ENCODE measurements at regions not wholly inside any gene's neighbourhood (a gene's known extent, or its start where the extent isn't known, plus 50 kb on each side); places are given as distances from the start of the nearest gene placed in this dataset.

- no peak for TF ChIP-seq NR2C2 (IDR thresholded peaks at IDR 0.05; ENCODE audit: borderline replicate concordance, control insufficient read depth, insufficient read length, low read depth)
- TF ChIP-seq, protein P1, sequence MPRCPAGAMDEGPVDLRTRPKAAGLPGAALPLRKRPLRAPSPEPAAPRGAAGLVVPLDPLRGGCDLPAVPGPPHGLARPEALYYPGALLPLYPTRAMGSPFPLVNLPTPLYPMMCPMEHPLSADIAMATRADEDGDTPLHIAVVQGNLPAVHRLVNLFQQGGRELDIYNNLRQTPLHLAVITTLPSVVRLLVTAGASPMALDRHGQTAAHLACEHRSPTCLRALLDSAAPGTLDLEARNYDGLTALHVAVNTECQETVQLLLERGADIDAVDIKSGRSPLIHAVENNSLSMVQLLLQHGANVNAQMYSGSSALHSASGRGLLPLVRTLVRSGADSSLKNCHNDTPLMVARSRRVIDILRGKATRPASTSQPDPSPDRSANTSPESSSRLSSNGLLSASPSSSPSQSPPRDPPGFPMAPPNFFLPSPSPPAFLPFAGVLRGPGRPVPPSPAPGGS (IDR thresholded peaks at IDR 0.05; ENCODE audit: borderline replicate concordance, insufficient read depth, low read depth, low read length, poor library complexity, severe bottlenecking), result no peak
- no peak for TF ChIP-seq RCOR1 (conservative IDR thresholded peaks at IDR 0.05; ENCODE audit: low read depth, low read length)
- TF ChIP-seq E2F4 (IDR thresholded peaks at IDR 0.05; ENCODE audit: low read depth, low read length), result no peak
- no peak for TF ChIP-seq USF1 (IDR thresholded peaks at IDR 0.05; ENCODE audit: borderline replicate concordance, extremely low read length, insufficient read depth, low read depth, low read length)
- TF ChIP-seq SMAD5 (IDR thresholded peaks at IDR 0.05; ENCODE audit: low read depth), result no peak
- TF ChIP-seq MEF2B (IDR thresholded peaks at IDR 0.05; ENCODE audit: partially characterized antibody, poor library complexity, severe bottlenecking), result no peak
- no peak for TF ChIP-seq FOS (IDR thresholded peaks at IDR 0.05; ENCODE audit: borderline replicate concordance, extremely low read depth, insufficient read length)
These were observed 397.9 kb downstream of the ZIC4 start (continued) for GRCh38 chr3:147008458-147008857.

- no peak overlapping the region for H3K4me2 ChIP-seq (ENCODE audit: control insufficient read depth, insufficient read depth)
- ChIA-PET CTCF (no interaction called here), POLR2A (no interaction called here), RAD21 (ENCODE audit: unreplicated experiment) (no interaction called here), SMC1A (ENCODE audit: uncharacterized antibody, unreplicated experiment) (no interaction called here)
- 50% methylated on average over 2 of the region's 2 CpGs for WGBS (ENCODE audit: insufficient coverage, insufficient replicate concordance, low lambda C conversion rate, missing lambda C conversion rate)
- H3K4me3 ChIP-seq, result no peak overlapping the region
- H3K36me3 ChIP-seq (ENCODE audit: control insufficient read depth in 2 of 2, insufficient read depth in 2 of 2, low read length in 1 of 2), result no peaks in the 10 kb centered on the region
- no peak overlapping the region for H3K27ac ChIP-seq (ENCODE audit: control insufficient read depth, insufficient read depth)
- intact Hi-C loops (cut with micrococcal nuclease; ENCODE audit: unreplicated experiment) (no loop called here), in situ Hi-C loops (cut with MboI) (no loop called here)
- H4K20me1 ChIP-seq (ENCODE audit: control insufficient read depth, insufficient read depth), result no peaks in the 10 kb centered on the region
- no peaks in the 10 kb centered on the region for H3K4me1 ChIP-seq (ENCODE audit: control insufficient read depth, insufficient read depth, low read length)
- H3K79me2 ChIP-seq (ENCODE audit: control insufficient read depth, insufficient read depth, low read length), result no peaks in the 10 kb centered on the region
- H2AFZ ChIP-seq (ENCODE audit: control insufficient read depth, low read depth, low read length), result no peak overlapping the region
- no peak overlapping the region for H3K9ac ChIP-seq (ENCODE audit: control insufficient read depth, insufficient read depth, low read length)
- no peaks in the 10 kb centered on the region for H3K27me3 ChIP-seq (replicated peaks in 1 of 2; ENCODE audit: control insufficient read depth in 2 of 2, insufficient read depth in 2 of 2, low read length in 1 of 2)
- ATAC-seq (no peak), DNase-seq (ENCODE audit: low read depth, low spot score) (no peak), FAIRE-seq (no peak)
- no TSS peak for BruUV-seq (replicated peaks)
- H3K9me3 ChIP-seq (replicated peaks; ENCODE audit: control insufficient read depth, insufficient read depth, low read length), result no peaks in the 10 kb centered on the region
- TF ChIP-seq SUPT20H (IDR thresholded peaks at IDR 0.05; ENCODE audit: borderline replicate concordance, control insufficient read depth, low read depth, low read length), result no peak
- no peak for TF ChIP-seq CHD1 (IDR thresholded peaks at IDR 0.05; ENCODE audit: low read depth, low read length)
- no peak for TF ChIP-seq NR2F1 (conservative IDR thresholded peaks at IDR 0.05)
- TF ChIP-seq SREBF1 (IDR thresholded peaks at IDR 0.05; ENCODE audit: low read length), result no peak
- no peak for TF ChIP-seq BHLHE40 (IDR thresholded peaks at IDR 0.05; ENCODE audit: borderline replicate concordance in 1 of 2, low read depth in 2 of 2, low read length in 1 of 2)
- TF ChIP-seq TCF7 (IDR thresholded peaks at IDR 0.05; ENCODE audit: borderline replicate concordance), result no peak
- no peak for TF ChIP-seq CBFB (IDR thresholded peaks at IDR 0.05; ENCODE audit: low read depth)
- TF ChIP-seq, protein P2, sequence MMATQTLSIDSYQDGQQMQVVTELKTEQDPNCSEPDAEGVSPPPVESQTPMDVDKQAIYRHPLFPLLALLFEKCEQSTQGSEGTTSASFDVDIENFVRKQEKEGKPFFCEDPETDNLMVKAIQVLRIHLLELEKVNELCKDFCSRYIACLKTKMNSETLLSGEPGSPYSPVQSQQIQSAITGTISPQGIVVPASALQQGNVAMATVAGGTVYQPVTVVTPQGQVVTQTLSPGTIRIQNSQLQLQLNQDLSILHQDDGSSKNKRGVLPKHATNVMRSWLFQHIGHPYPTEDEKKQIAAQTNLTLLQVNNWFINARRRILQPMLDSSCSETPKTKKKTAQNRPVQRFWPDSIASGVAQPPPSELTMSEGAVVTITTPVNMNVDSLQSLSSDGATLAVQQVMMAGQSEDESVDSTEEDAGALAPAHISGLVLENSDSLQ (IDR thresholded peaks at IDR 0.05), result no peak
- TF ChIP-seq SMARCA5 (IDR thresholded peaks at IDR 0.05), result no peak
These were observed 398.6 kb downstream of the ZIC4 start for GRCh38 chr3:147007736-147008245.
